ENCODE measurements at regions not wholly inside any gene's neighbourhood (a gene's known extent, or its start where the extent isn't known, plus 50 kb on each side); places are given as distances from the start of the nearest gene placed in this dataset.

GRCh38 chr1:57517587-57518374 lies 93.9 kb upstream of the DAB1 start:
- Histone ChIP-seq H4K20me1 (ENCODE audit: insufficient read depth, low read length) (no peaks in the 10 kb centered on the region), H3K9ac (ENCODE audit: low read length) (no peak overlapping the region), H3K27me3 (ENCODE audit: low read depth, low read length) (no peaks in the 10 kb centered on the region), H3K4me2 (ENCODE audit: low read length) (no peak overlapping the region; the same call in 1 of the 2 replicates), H2AFZ (ENCODE audit: low read depth, low read length) (no peak overlapping the region), H3K79me2 (ENCODE audit: low read length) (no peaks in the 10 kb centered on the region), H3K4me1 (ENCODE audit: low read length) (peaks cover 8% of the 10 kb centered on the region), H3K27ac (ENCODE audit: low read length) (no peak overlapping the region), H3K4me3 (ENCODE audit: low read length) (no peak overlapping the region), H3K36me3 (replicated peaks; ENCODE audit: low read depth, low read length) (no peaks in the 10 kb centered on the region), H3K9me3 (ENCODE audit: insufficient read depth, low read length) (no peaks in the 10 kb centered on the region)
- no peak for TF ChIP-seq CTCF (IDR thresholded peaks at IDR 0.05; ENCODE audit: low read depth, low read length)
- TF ChIP-seq EZH2phosphoT487 (IDR thresholded peaks at IDR 0.05; ENCODE audit: low read depth) = no peak

GRCh38 chr1:57512386-57512785 lies 88.5 kb upstream of the DAB1 start:
- no peaks in the 10 kb centered on the region for H3K79me2 ChIP-seq (ENCODE audit: low read length)
- no peak for TF ChIP-seq CTCF (IDR thresholded peaks at IDR 0.05; ENCODE audit: low read depth, low read length)
- no peak for TF ChIP-seq EZH2phosphoT487 (IDR thresholded peaks at IDR 0.05; ENCODE audit: low read depth)
- H3K4me3 ChIP-seq (ENCODE audit: low read length) = no peak overlapping the region
- H3K9ac ChIP-seq (ENCODE audit: low read length) = no peak overlapping the region
- H3K36me3 ChIP-seq (replicated peaks; ENCODE audit: low read depth, low read length) = no peaks in the 10 kb centered on the region
- H3K4me1 ChIP-seq (ENCODE audit: low read length) = peaks cover 3% of the 10 kb centered on the region
- H4K20me1 ChIP-seq (ENCODE audit: insufficient read depth, low read length) = no peaks in the 10 kb centered on the region
- no peaks in the 10 kb centered on the region for H3K27me3 ChIP-seq (ENCODE audit: low read depth, low read length)
- no peak overlapping the region for H3K4me2 ChIP-seq (ENCODE audit: low read length)
- no peaks in the 10 kb centered on the region for H3K9me3 ChIP-seq (ENCODE audit: insufficient read depth, low read length)
- H2AFZ ChIP-seq (ENCODE audit: low read depth, low read length) = no peak overlapping the region
- no peak overlapping the region for H3K27ac ChIP-seq (ENCODE audit: low read length)

- no peak overlapping the region for H3K4me2 ChIP-seq (ENCODE audit: low read length)
- TF ChIP-seq EZH2phosphoT487 (IDR thresholded peaks at IDR 0.05; ENCODE audit: low read depth) (no peak), CTCF (IDR thresholded peaks at IDR 0.05; ENCODE audit: low read depth, low read length) (no peak)
- no peak overlapping the region for H2AFZ ChIP-seq (ENCODE audit: low read depth, low read length)
- H3K79me2 ChIP-seq (ENCODE audit: low read length) = no peaks in the 10 kb centered on the region
- H3K4me3 ChIP-seq (ENCODE audit: low read length) = no peak overlapping the region
- no peaks in the 10 kb centered on the region for H3K36me3 ChIP-seq (replicated peaks; ENCODE audit: low read depth, low read length)
- H3K9ac ChIP-seq (ENCODE audit: low read length) = no peak overlapping the region
- no peak overlapping the region for H3K27ac ChIP-seq (ENCODE audit: low read length)
- H3K9me3 ChIP-seq (ENCODE audit: insufficient read depth, low read length) = no peaks in the 10 kb centered on the region
- no peaks in the 10 kb centered on the region for H4K20me1 ChIP-seq (ENCODE audit: insufficient read depth, low read length)
- H3K4me1 ChIP-seq (ENCODE audit: low read length) = no peaks in the 10 kb centered on the region
- H3K27me3 ChIP-seq (ENCODE audit: low read depth, low read length) = no peaks in the 10 kb centered on the region
Observed at GRCh38 chr1:57506941-57507340, 83.1 kb upstream of the DAB1 start.

- Histone ChIP-seq H3K9ac (ENCODE audit: low read length) (no peak overlapping the region), H3K79me2 (ENCODE audit: low read length) (no peaks in the 10 kb centered on the region)
Observed at GRCh38 chr1:57503337-57503736, 79.5 kb upstream of the DAB1 start.

More at GRCh38 chr1:57503337-57503736, 79.5 kb upstream of the DAB1 start:
- Histone ChIP-seq H3K4me2 (ENCODE audit: low read length) (no peak overlapping the region), H3K4me3 (ENCODE audit: low read length) (no peak overlapping the region), H3K27me3 (ENCODE audit: low read depth, low read length) (no peaks in the 10 kb centered on the region), H2AFZ (ENCODE audit: low read depth, low read length) (no peak overlapping the region), H3K36me3 (replicated peaks; ENCODE audit: low read depth, low read length) (no peaks in the 10 kb centered on the region), H3K9me3 (ENCODE audit: insufficient read depth, low read length) (no peaks in the 10 kb centered on the region), H3K27ac (ENCODE audit: low read length) (no peak overlapping the region), H3K4me1 (ENCODE audit: low read length) (no peaks in the 10 kb centered on the region), H4K20me1 (ENCODE audit: insufficient read depth, low read length) (no peaks in the 10 kb centered on the region)
- TF ChIP-seq CTCF (IDR thresholded peaks at IDR 0.05; ENCODE audit: low read depth, low read length) = no peak
- no peak for TF ChIP-seq EZH2phosphoT487 (IDR thresholded peaks at IDR 0.05; ENCODE audit: low read depth)
